ENCODE measurements at regions not wholly inside any gene's neighbourhood (a gene's known extent, or its start where the extent isn't known, plus 50 kb on each side); places are given as distances from the start of the nearest gene placed in this dataset.

- Histone ChIP-seq H3K27me3 (ENCODE audit: insufficient read depth, low read length) (peaks cover 23% of the 10 kb centered on the region; the same call in 1 of the 2 replicates), H3K27ac (ENCODE audit: low read depth, low read length) (no peak overlapping the region), H3K4me3 (ENCODE audit: low read depth, low read length) (no peak overlapping the region)
Measured at GRCh38 chr2:36006444-36006843, 349.1 kb upstream of the CRIM1 start.

GRCh38 chr2:36002941-36003340 lies 352.6 kb upstream of the CRIM1 start:
- Histone ChIP-seq H3K27me3 (ENCODE audit: insufficient read depth, low read length) (peaks cover 53% of the 10 kb centered on the region), H3K79me2 (ENCODE audit: control insufficient read depth, insufficient read depth, low read length, unreplicated experiment) (no peaks in the 10 kb centered on the region), H2AFZ (ENCODE audit: low read length, unreplicated experiment) (no peak overlapping the region), H3K4me1 (ENCODE audit: control insufficient read depth, insufficient read depth, low read length, unreplicated experiment) (no peaks in the 10 kb centered on the region), H3K36me3 (ENCODE audit: insufficient read depth, low read length) (no peaks in the 10 kb centered on the region), H3K4me3 (ENCODE audit: low read depth, low read length) (no peak overlapping the region), H3K27ac (ENCODE audit: low read depth, low read length) (no peak overlapping the region)

More at GRCh38 chr2:36006444-36006843, 349.1 kb upstream of the CRIM1 start:
- Histone ChIP-seq H3K36me3 (ENCODE audit: insufficient read depth, low read length) (no peaks in the 10 kb centered on the region), H2AFZ (ENCODE audit: low read length, unreplicated experiment) (no peak overlapping the region), H3K4me1 (ENCODE audit: control insufficient read depth, insufficient read depth, low read length, unreplicated experiment) (no peaks in the 10 kb centered on the region), H3K79me2 (ENCODE audit: control insufficient read depth, insufficient read depth, low read length, unreplicated experiment) (no peaks in the 10 kb centered on the region)

GRCh38 chr2:35997488-35997887 lies 358.1 kb upstream of the CRIM1 start:
- Histone ChIP-seq H3K36me3 (ENCODE audit: insufficient read depth, low read length) (no peaks in the 10 kb centered on the region), H3K27ac (ENCODE audit: low read depth, low read length) (no peak overlapping the region), H3K27me3 (ENCODE audit: insufficient read depth, low read length) (peaks cover 35% of the 10 kb centered on the region), H3K4me1 (ENCODE audit: control insufficient read depth, insufficient read depth, low read length, unreplicated experiment) (no peaks in the 10 kb centered on the region), H2AFZ (ENCODE audit: low read length, unreplicated experiment) (no peak overlapping the region), H3K4me3 (ENCODE audit: low read depth, low read length) (no peak overlapping the region), H3K79me2 (ENCODE audit: control insufficient read depth, insufficient read depth, low read length, unreplicated experiment) (no peaks in the 10 kb centered on the region)

- H3K79me2 ChIP-seq (ENCODE audit: control insufficient read depth, insufficient read depth, low read length, unreplicated experiment) = no peaks in the 10 kb centered on the region
- no peak overlapping the region for H3K4me3 ChIP-seq (ENCODE audit: low read depth, low read length)
- H3K27me3 ChIP-seq (ENCODE audit: insufficient read depth, low read length) = peaks cover 3% of the 10 kb centered on the region; the same call in 1 of the 2 replicates
- no peaks in the 10 kb centered on the region for H3K36me3 ChIP-seq (ENCODE audit: insufficient read depth, low read length)
- H2AFZ ChIP-seq (ENCODE audit: low read length, unreplicated experiment) = no peak overlapping the region
- H3K4me1 ChIP-seq (ENCODE audit: control insufficient read depth, insufficient read depth, low read length, unreplicated experiment) = no peaks in the 10 kb centered on the region
- no peak overlapping the region for H3K27ac ChIP-seq (ENCODE audit: low read depth, low read length)
Measured at GRCh38 chr2:35989503-35989902, 366.1 kb upstream of the CRIM1 start.

- Histone ChIP-seq H3K4me3 (ENCODE audit: low read depth, low read length) (no peak overlapping the region), H3K27ac (ENCODE audit: low read depth, low read length) (no peak overlapping the region), H2AFZ (ENCODE audit: low read length, unreplicated experiment) (no peak overlapping the region), H3K36me3 (ENCODE audit: insufficient read depth, low read length) (no peaks in the 10 kb centered on the region), H3K79me2 (ENCODE audit: control insufficient read depth, insufficient read depth, low read length, unreplicated experiment) (no peaks in the 10 kb centered on the region), H3K27me3 (ENCODE audit: insufficient read depth, low read length) (peaks cover 3% of the 10 kb centered on the region; the same call in 1 of the 2 replicates), H3K4me1 (ENCODE audit: control insufficient read depth, insufficient read depth, low read length, unreplicated experiment) (no peaks in the 10 kb centered on the region)
Measured at GRCh38 chr2:35989040-35989439, 366.5 kb upstream of the CRIM1 start.

- peaks cover 3% of the 10 kb centered on the region; the same call in 1 of the 2 replicates for H3K27me3 ChIP-seq (ENCODE audit: insufficient read depth, low read length)
- no peak overlapping the region for H2AFZ ChIP-seq (ENCODE audit: low read length, unreplicated experiment)
- H3K36me3 ChIP-seq (ENCODE audit: insufficient read depth, low read length) = no peaks in the 10 kb centered on the region
- H3K4me1 ChIP-seq (ENCODE audit: control insufficient read depth, insufficient read depth, low read length, unreplicated experiment) = no peaks in the 10 kb centered on the region
- H3K79me2 ChIP-seq (ENCODE audit: control insufficient read depth, insufficient read depth, low read length, unreplicated experiment) = no peaks in the 10 kb centered on the region
- H3K27ac ChIP-seq (ENCODE audit: low read depth, low read length) = no peak overlapping the region
- no peak overlapping the region for H3K4me3 ChIP-seq (ENCODE audit: low read depth, low read length)
Measured at GRCh38 chr2:35986871-35987270, 368.7 kb upstream of the CRIM1 start.

- Histone ChIP-seq H3K27ac (ENCODE audit: low read depth, low read length) (no peak overlapping the region), H3K27me3 (ENCODE audit: insufficient read depth, low read length) (peaks cover 5% of the 10 kb centered on the region), H3K4me3 (ENCODE audit: low read depth, low read length) (peak overlapping the region; percentile 56), H3K4me1 (ENCODE audit: control insufficient read depth, insufficient read depth, low read length, unreplicated experiment) (no peaks in the 10 kb centered on the region), H2AFZ (ENCODE audit: low read length, unreplicated experiment) (no peak overlapping the region), H3K36me3 (ENCODE audit: insufficient read depth, low read length) (no peaks in the 10 kb centered on the region), H3K79me2 (ENCODE audit: control insufficient read depth, insufficient read depth, low read length, unreplicated experiment) (no peaks in the 10 kb centered on the region)
Measured at GRCh38 chr2:35978218-35978617, 377.4 kb upstream of the CRIM1 start.

GRCh38 chr2:35976611-35977010 lies 379.0 kb upstream of the CRIM1 start:
- Histone ChIP-seq H3K79me2 (ENCODE audit: control insufficient read depth, insufficient read depth, low read length, unreplicated experiment) (no peaks in the 10 kb centered on the region), H3K27me3 (ENCODE audit: insufficient read depth, low read length) (peaks cover 15% of the 10 kb centered on the region)

GRCh38 chr2:35973737-35974132 lies 381.8 kb upstream of the CRIM1 start:
- Histone ChIP-seq H3K79me2 (ENCODE audit: control insufficient read depth, insufficient read depth, low read length, unreplicated experiment) (no peaks in the 10 kb centered on the region), H2AFZ (ENCODE audit: low read length, unreplicated experiment) (no peak overlapping the region), H3K4me3 (ENCODE audit: low read depth, low read length) (no peak overlapping the region), H3K4me1 (ENCODE audit: control insufficient read depth, insufficient read depth, low read length, unreplicated experiment) (no peaks in the 10 kb centered on the region), H3K36me3 (ENCODE audit: insufficient read depth, low read length) (no peaks in the 10 kb centered on the region), H3K27ac (ENCODE audit: low read depth, low read length) (no peak overlapping the region), H3K27me3 (ENCODE audit: insufficient read depth, low read length) (peaks cover 18% of the 10 kb centered on the region)

More at GRCh38 chr2:35976611-35977010, 379.0 kb upstream of the CRIM1 start:
- H3K27ac ChIP-seq (ENCODE audit: low read depth, low read length) = no peak overlapping the region
- no peaks in the 10 kb centered on the region for H3K36me3 ChIP-seq (ENCODE audit: insufficient read depth, low read length)
- no peak overlapping the region for H2AFZ ChIP-seq (ENCODE audit: low read length, unreplicated experiment)
- no peak overlapping the region for H3K4me3 ChIP-seq (ENCODE audit: low read depth, low read length)
- H3K4me1 ChIP-seq (ENCODE audit: control insufficient read depth, insufficient read depth, low read length, unreplicated experiment) = no peaks in the 10 kb centered on the region

- Histone ChIP-seq H3K27ac (ENCODE audit: low read depth, low read length) (no peak overlapping the region), H3K36me3 (ENCODE audit: insufficient read depth, low read length) (no peaks in the 10 kb centered on the region), H2AFZ (ENCODE audit: low read length, unreplicated experiment) (no peak overlapping the region), H3K79me2 (ENCODE audit: control insufficient read depth, insufficient read depth, low read length, unreplicated experiment) (no peaks in the 10 kb centered on the region), H3K4me1 (ENCODE audit: control insufficient read depth, insufficient read depth, low read length, unreplicated experiment) (no peaks in the 10 kb centered on the region), H3K27me3 (ENCODE audit: insufficient read depth, low read length) (peaks cover 18% of the 10 kb centered on the region), H3K4me3 (ENCODE audit: low read depth, low read length) (no peak overlapping the region)
Measured at GRCh38 chr2:35973132-35973736, 382.3 kb upstream of the CRIM1 start.

GRCh38 chr2:35963824-35964223 lies 391.8 kb upstream of the CRIM1 start:
- Histone ChIP-seq H2AFZ (ENCODE audit: low read length, unreplicated experiment) (no peak overlapping the region), H3K4me3 (ENCODE audit: low read depth, low read length) (no peak overlapping the region), H3K4me1 (ENCODE audit: control insufficient read depth, insufficient read depth, low read length, unreplicated experiment) (no peaks in the 10 kb centered on the region)

More at GRCh38 chr2:35963824-35964223, 391.8 kb upstream of the CRIM1 start:
- Histone ChIP-seq H3K27me3 (ENCODE audit: insufficient read depth, low read length) (no peaks in the 10 kb centered on the region), H3K36me3 (ENCODE audit: insufficient read depth, low read length) (no peaks in the 10 kb centered on the region), H3K79me2 (ENCODE audit: control insufficient read depth, insufficient read depth, low read length, unreplicated experiment) (no peaks in the 10 kb centered on the region), H3K27ac (ENCODE audit: low read depth, low read length) (no peak overlapping the region)
